ENCODE measurements at regions not wholly inside any gene's neighbourhood (a gene's known extent, or its start where the extent isn't known, plus 50 kb on each side); places are given as distances from the start of the nearest gene placed in this dataset.

GRCh38 chr10:62894156-62894555, 78.0 kb upstream of the EGR2 start:
- Histone ChIP-seq H3K27me3 (no peaks in the 10 kb centered on the region), H3K36me3 (no peaks in the 10 kb centered on the region), H3K27ac (no peak overlapping the region), H3K9me3 (no peaks in the 10 kb centered on the region), H3K4me1 (no peaks in the 10 kb centered on the region), H3K4me3 (no peak overlapping the region)
- TF ChIP-seq CTCF (IDR thresholded peaks at IDR 0.05) = no peak
- intact Hi-C loops (cut with DNase I) = no loop called here
- ATAC-seq (no peak), DNase-seq (no peak)

- no peak for TF ChIP-seq CTCF (IDR thresholded peaks at IDR 0.05)
- H3K4me1 ChIP-seq = no peaks in the 10 kb centered on the region
- intact Hi-C loops (cut with DNase I) = no loop called here
- H3K27ac ChIP-seq = no peak overlapping the region
- no peaks in the 10 kb centered on the region for H3K27me3 ChIP-seq
- H3K4me3 ChIP-seq = no peak overlapping the region
- no peaks in the 10 kb centered on the region for H3K9me3 ChIP-seq
- DNase-seq (no peak), ATAC-seq (no peak)
- H3K36me3 ChIP-seq = no peaks in the 10 kb centered on the region
Observed at GRCh38 chr10:62893036-62893435, 76.9 kb upstream of the EGR2 start.

- DNase-seq = no peak
- Histone ChIP-seq H3K9me3 (no peaks in the 10 kb centered on the region), H3K4me1 (no peaks in the 10 kb centered on the region), H3K27ac (no peak overlapping the region), H3K4me3 (no peak overlapping the region), H3K27me3 (no peaks in the 10 kb centered on the region), H3K36me3 (no peaks in the 10 kb centered on the region)
- ATAC-seq = no peak
- no peak for TF ChIP-seq CTCF (IDR thresholded peaks at IDR 0.05)
- intact Hi-C loops (cut with DNase I) = no loop called here
Observed at GRCh38 chr10:62890395-62890794, 74.2 kb upstream of the EGR2 start.

- H3K27me3 ChIP-seq = peaks cover 0 to 6% of the 10 kb centered on the region in 2 donors
- peak; percentile 43 for ATAC-seq
- intact Hi-C loops (cut with DNase I) = no loop called here
- no peak overlapping the region for H3K4me3 ChIP-seq
- no peak for TF ChIP-seq CTCF (IDR thresholded peaks at IDR 0.05)
- no peaks in the 10 kb centered on the region for H3K9me3 ChIP-seq
- no peaks in the 10 kb centered on the region for H3K4me1 ChIP-seq
- no peak for DNase-seq
- H3K27ac ChIP-seq = no peak overlapping the region
- H3K36me3 ChIP-seq = no peaks in the 10 kb centered on the region
Observed at GRCh38 chr10:62887642-62888041, 71.5 kb upstream of the EGR2 start.

- no peak overlapping the region for H3K4me3 ChIP-seq
- DNase-seq (peak in 1 of 4 donors; percentile 39), ATAC-seq (peak; percentile 92)
- no peak overlapping the region for H3K27ac ChIP-seq
- H3K9me3 ChIP-seq = no peaks in the 10 kb centered on the region
- H3K36me3 ChIP-seq = no peaks in the 10 kb centered on the region
- H3K4me1 ChIP-seq = no peaks in the 10 kb centered on the region
- intact Hi-C loops (cut with DNase I) = no loop called here
- TF ChIP-seq CTCF (IDR thresholded peaks at IDR 0.05) = no peak
- H3K27me3 ChIP-seq = peaks cover 0 to 6% of the 10 kb centered on the region in 2 donors
Observed at GRCh38 chr10:62885684-62886461, 69.7 kb upstream of the EGR2 start.
